ENCODE measurements at regions not wholly inside any gene's neighbourhood (a gene's known extent, or its start where the extent isn't known, plus 50 kb on each side); places are given as distances from the start of the nearest gene placed in this dataset.

GRCh38 chr13:40210865-40211585, 455.4 kb downstream of the FOXO1 start:
- ChIA-PET CTCF (no interaction called here), POLR2A (no interaction called here)
- H3K9me3 ChIP-seq: no peaks in the 10 kb centered on the region
- H3K27me3 Mint-ChIP-seq (ENCODE audit: insufficient read depth, unreplicated experiment): no peaks in the 10 kb centered on the region
- H3K27me3 ChIP-seq (replicated peaks; ENCODE audit: control insufficient read depth, insufficient read depth, low read length): no peaks in the 10 kb centered on the region; the same call in 1 of the 2 replicates
- no peak overlapping the region for H3K27ac Mint-ChIP-seq (ENCODE audit: unreplicated experiment)
- H3K4me3 Mint-ChIP-seq (ENCODE audit: unreplicated experiment): no peak overlapping the region
- no peak overlapping the region for H3K4me3 ChIP-seq (ENCODE audit: low read depth, low read length)
- H3K36me3 Mint-ChIP-seq (ENCODE audit: insufficient read depth, unreplicated experiment): no peaks in the 10 kb centered on the region
- no TSS peak for BruUV-seq (replicated peaks)
- H3K4me1 Mint-ChIP-seq (ENCODE audit: low read depth, unreplicated experiment): no peaks in the 10 kb centered on the region
- H3K4me1 ChIP-seq: no peaks in the 10 kb centered on the region
- no peak for DNase-seq
- TF ChIP-seq CTCF (IDR thresholded peaks at IDR 0.05; ENCODE audit: insufficient read depth in 1 of 2, low read depth in 1 of 2, low read length in 1 of 2, severe bottlenecking in 1 of 2, unreplicated experiment in 1 of 2): no peak
- intact Hi-C loops (cut with micrococcal nuclease; ENCODE audit: unreplicated experiment): no loop called here
- peaks cover 13% of the 10 kb centered on the region for H3K9me3 Mint-ChIP-seq (ENCODE audit: unreplicated experiment)
- no peaks in the 10 kb centered on the region for H3K36me3 ChIP-seq (ENCODE audit: control insufficient read depth, insufficient read depth, low read length)

GRCh38 chr13:40211586-40211968, 454.9 kb downstream of the FOXO1 start:
- no peaks in the 10 kb centered on the region for H3K4me1 Mint-ChIP-seq (ENCODE audit: low read depth, unreplicated experiment)
- H3K9me3 ChIP-seq: no peaks in the 10 kb centered on the region
- POLR2A ChIA-PET: no interaction called here
- BruUV-seq (replicated peaks): no TSS peak
- H3K36me3 ChIP-seq (ENCODE audit: control insufficient read depth, insufficient read depth, low read length): no peaks in the 10 kb centered on the region
- DNase-seq: no peak
- no peak overlapping the region for H3K4me3 ChIP-seq (ENCODE audit: low read depth, low read length)
- no peaks in the 10 kb centered on the region for H3K4me1 ChIP-seq
- CTCF ChIA-PET: no interaction called here
- no peak overlapping the region for H3K4me3 Mint-ChIP-seq (ENCODE audit: unreplicated experiment)
- H3K27me3 ChIP-seq (replicated peaks; ENCODE audit: control insufficient read depth, insufficient read depth, low read length): no peaks in the 10 kb centered on the region; the same call in 1 of the 2 replicates
- intact Hi-C loops (cut with micrococcal nuclease; ENCODE audit: unreplicated experiment): no loop called here
- H3K36me3 Mint-ChIP-seq (ENCODE audit: insufficient read depth, unreplicated experiment): no peaks in the 10 kb centered on the region
- no peak for TF ChIP-seq CTCF (IDR thresholded peaks at IDR 0.05; ENCODE audit: insufficient read depth in 1 of 2, low read depth in 1 of 2, low read length in 1 of 2, severe bottlenecking in 1 of 2, unreplicated experiment in 1 of 2)
- H3K27me3 Mint-ChIP-seq (ENCODE audit: insufficient read depth, unreplicated experiment): no peaks in the 10 kb centered on the region
- no peak overlapping the region for H3K27ac Mint-ChIP-seq (ENCODE audit: unreplicated experiment)
- peaks cover 13% of the 10 kb centered on the region for H3K9me3 Mint-ChIP-seq (ENCODE audit: unreplicated experiment)

GRCh38 chr13:40213779-40214178, 452.7 kb downstream of the FOXO1 start:
- H3K27ac Mint-ChIP-seq (ENCODE audit: unreplicated experiment): no peak overlapping the region
- intact Hi-C loops (cut with micrococcal nuclease; ENCODE audit: unreplicated experiment): no loop called here
- CTCF ChIA-PET: no interaction called here

More at GRCh38 chr13:40213779-40214178, 452.7 kb downstream of the FOXO1 start:
- no peak overlapping the region for H3K4me3 ChIP-seq (ENCODE audit: low read depth, low read length)
- no TSS peak for BruUV-seq (replicated peaks)
- POLR2A ChIA-PET: no interaction called here
- Mint-ChIP-seq H3K36me3 (ENCODE audit: insufficient read depth, unreplicated experiment) (no peaks in the 10 kb centered on the region), H3K9me3 (ENCODE audit: unreplicated experiment) (peaks cover 13% of the 10 kb centered on the region), H3K4me3 (ENCODE audit: unreplicated experiment) (no peak overlapping the region), H3K27me3 (ENCODE audit: insufficient read depth, unreplicated experiment) (no peaks in the 10 kb centered on the region), H3K4me1 (ENCODE audit: low read depth, unreplicated experiment) (no peaks in the 10 kb centered on the region)
- no peaks in the 10 kb centered on the region for H3K4me1 ChIP-seq
- no peak for TF ChIP-seq CTCF (IDR thresholded peaks at IDR 0.05; ENCODE audit: insufficient read depth in 1 of 2, low read depth in 1 of 2, low read length in 1 of 2, severe bottlenecking in 1 of 2, unreplicated experiment in 1 of 2)
- no peaks in the 10 kb centered on the region for H3K36me3 ChIP-seq (ENCODE audit: control insufficient read depth, insufficient read depth, low read length)
- no peaks in the 10 kb centered on the region for H3K9me3 ChIP-seq
- no peaks in the 10 kb centered on the region; the same call in 1 of the 2 replicates for H3K27me3 ChIP-seq (replicated peaks; ENCODE audit: control insufficient read depth, insufficient read depth, low read length)
- DNase-seq: no peak

Data from Caco-2 (cell line).